CD14-positive monocyte (primary cell): ENCODE measurements at regions not wholly inside any gene's neighbourhood (a gene's known extent, or its start where the extent isn't known, plus 50 kb on each side); places are given as distances from the start of the nearest gene placed in this dataset.

ENCODE experiments used
- DNase-seq, 3 donors: peaks; one replicate each; pipeline ENCODE4 v3.0.0-alpha.2; 2011 to 2022
- H2AFZ ChIP-seq: 2 replicates; pipeline ENCODE4 v1.6.0; 2012; ENCODE audit warnings: mild to moderate bottlenecking, low read depth, low read length, inconsistent platforms; ENCODE audit not compliant: insufficient read depth, poor library complexity, severe bottlenecking
- H3K27ac ChIP-seq, 2 donors: 1 replicate in 1 of 2; 2 replicates in 1 of 2; pipeline ENCODE4 v1.5.1; 2012 to 2013; ENCODE audit warnings: low read length in 2 of 2, control low read depth in 1 of 2, inconsistent platforms in 1 of 2, low read depth in 1 of 2, mild to moderate bottlenecking in 1 of 2
- H3K27me3 ChIP-seq, 2 donors: one replicate each; pipeline versions ENCODE4 v1.6.0 to v1.6.1; 2011 to 2013; ENCODE audit warnings: low read length in 2 of 2; ENCODE audit not compliant: control insufficient read depth in 2 of 2, insufficient read depth in 2 of 2
- H3K36me3 ChIP-seq, 2 donors: replicated peaks in 1 of 2; 1 replicate in 1 of 2; 2 replicates in 1 of 2; pipeline versions ENCODE4 v1.5.1 to v1.6.1; 2012 to 2013; ENCODE audit warnings: low read length in 2 of 2, control low read depth in 1 of 2, inconsistent platforms in 1 of 2, mild to moderate bottlenecking in 1 of 2; ENCODE audit not compliant: insufficient read depth in 2 of 2, control insufficient read depth in 1 of 2
- H3K4me1 ChIP-seq, 2 donors: 1 replicate in 1 of 2; 2 replicates in 1 of 2; pipeline versions ENCODE4 v1.5.1 to v1.6.1; 2012 to 2013; ENCODE audit warnings: low read length in 2 of 2, control low read depth in 1 of 2, inconsistent platforms in 1 of 2, mild to moderate bottlenecking in 1 of 2, moderate library complexity in 1 of 2; ENCODE audit not compliant: insufficient read depth in 2 of 2, control insufficient read depth in 1 of 2
- H3K4me2 ChIP-seq: replicated peaks from 2 replicates; pipeline ENCODE3; 2012; ENCODE audit warnings: low read length, moderate library complexity, mild to moderate bottlenecking; ENCODE audit not compliant: poor library complexity, severe bottlenecking; ENCODE audit errors: extremely low read depth
- H3K4me3 ChIP-seq, 3 experiments: fragments of 200-600 bp in 1 of 3; sonication (generic) in 1 of 3; replicated peaks in 1 of 3; 1 replicate in 2 of 3; 2 replicates in 1 of 3; pipeline ENCODE4 v1.5.1; 2011 to 2013; ENCODE audit warnings: low read length in 3 of 3, mild to moderate bottlenecking in 3 of 3, control low read depth in 2 of 3, low read depth in 2 of 3, inconsistent platforms in 1 of 3, moderate library complexity in 1 of 3
- H3K79me2 ChIP-seq: 2 replicates; pipeline ENCODE4 v1.6.0; 2012; ENCODE audit warnings: mild to moderate bottlenecking, control low read depth, inconsistent platforms, low read length, moderate library complexity; ENCODE audit not compliant: insufficient read depth
- H3K9ac ChIP-seq: 2 replicates; pipeline ENCODE4 v1.6.0; 2017; ENCODE audit warnings: low read length, mild to moderate bottlenecking; ENCODE audit not compliant: insufficient read depth, poor library complexity, severe bottlenecking
- H3K9me3 ChIP-seq, 2 donors: replicated peaks in 1 of 2; 1 replicate in 1 of 2; 2 replicates in 1 of 2; pipeline versions ENCODE4 v1.5.1 to v1.6.1; 2012 to 2013; ENCODE audit warnings: low read length in 2 of 2, control low read depth in 1 of 2; ENCODE audit not compliant: control insufficient read depth in 1 of 2, insufficient read depth in 1 of 2
- H4K20me1 ChIP-seq: 2 replicates; pipeline ENCODE4 v1.6.0; 2012; ENCODE audit warnings: mild to moderate bottlenecking, low read length, control low read depth, moderate library complexity; ENCODE audit not compliant: insufficient read depth
- H3K27ac Mint-ChIP-seq, 7 donors: one replicate each; pipeline ENCODE4 v1.8.0; 2020; ENCODE audit warnings: mild to moderate bottlenecking in 7 of 7, mixed read lengths in 7 of 7, moderate library complexity in 6 of 7, inconsistent platforms in 2 of 7
- H3K27me3 Mint-ChIP-seq, 3 donors: one replicate each; pipeline ENCODE4 v1.8.0; 2021 to 2022; ENCODE audit warnings: low read depth in 3 of 3, mild to moderate bottlenecking in 3 of 3, mixed read lengths in 3 of 3, moderate library complexity in 3 of 3, inconsistent platforms in 1 of 3
- H3K36me3 Mint-ChIP-seq, 2 donors: one replicate each; pipeline ENCODE4 v1.8.0; 2020; ENCODE audit warnings: mixed read lengths in 2 of 2, inconsistent platforms in 1 of 2, mild to moderate bottlenecking in 1 of 2
- H3K4me1 Mint-ChIP-seq: one replicate; pipeline ENCODE4 v1.8.0; 2020; ENCODE audit warnings: mild to moderate bottlenecking, mixed read lengths
- H3K4me3 Mint-ChIP-seq, 2 donors: one replicate each; pipeline ENCODE4 v1.8.0; 2020; ENCODE audit warnings: mild to moderate bottlenecking in 2 of 2, mixed read lengths in 2 of 2, moderate library complexity in 1 of 2
- H3K9me3 Mint-ChIP-seq, 7 donors: one replicate each; pipeline ENCODE4 v1.8.0; 2020 to 2022; ENCODE audit warnings: mixed read lengths in 7 of 7, mild to moderate bottlenecking in 6 of 7, moderate library complexity in 6 of 7, inconsistent platforms in 2 of 7
- WGBS: methylation state at CpG from one replicate; pipeline ENCODE4 v1.1.5; 2013; ENCODE audit warnings: missing lambda C conversion rate; ENCODE audit not compliant: insufficient coverage; 5-methylcytosine and 5-hydroxymethylcytosine counted together
- intact Hi-C, 2 donors: fragments of 100-400 bp; cut with micrococcal nuclease; formaldehyde crosslinking; loops; one replicate each; pipeline versions ENCODE4 v1.15.0 to v1.15.1; 2023
- TF ChIP-seq, protein P1 (sequence below): fragments of 200-600 bp; IDR thresholded peaks from one replicate; pipeline ENCODE4 v1.8.0; 2022; ENCODE audit warnings: antibody characterized with exemption, mild to moderate bottlenecking

DNA sequence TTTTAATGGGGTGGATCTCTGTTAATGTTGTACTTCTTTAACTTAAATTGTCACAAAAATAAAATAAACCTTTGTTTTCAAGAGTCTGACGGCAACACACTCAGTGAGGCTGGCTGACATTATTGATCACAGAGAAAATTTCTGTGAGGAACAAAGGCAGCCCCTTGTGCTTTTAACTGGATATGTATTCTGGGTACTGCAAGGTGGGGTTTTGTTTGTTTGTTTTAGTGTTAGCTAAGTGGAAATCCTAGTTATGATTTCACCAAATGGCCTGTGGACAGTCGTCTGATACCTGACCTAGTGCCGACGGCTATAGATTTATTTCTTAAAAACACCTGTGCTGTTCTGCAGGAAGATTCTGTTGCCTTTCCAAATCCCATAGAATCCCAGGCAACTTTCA, 1329.5 kb upstream of the ZEB2 start:
- Histone ChIP-seq H3K4me1 (peaks cover 0 to 6% of the 10 kb centered on the region in 2 donors), H3K4me3 (no peak overlapping the region), H4K20me1 (no peaks in the 10 kb centered on the region), H3K27me3 (no peaks in the 10 kb centered on the region), H3K36me3 (no peaks in the 10 kb centered on the region), H3K9me3 (no peaks in the 10 kb centered on the region), H2AFZ (no peak overlapping the region), H3K4me2 (no peak overlapping the region), H3K79me2 (no peaks in the 10 kb centered on the region), H3K9ac (no peak overlapping the region), H3K27ac (no peak overlapping the region)
- H3K27ac Mint-ChIP-seq: no peak overlapping the region
- intact Hi-C loops: no loop called here
- TF ChIP-seq, protein P1, sequence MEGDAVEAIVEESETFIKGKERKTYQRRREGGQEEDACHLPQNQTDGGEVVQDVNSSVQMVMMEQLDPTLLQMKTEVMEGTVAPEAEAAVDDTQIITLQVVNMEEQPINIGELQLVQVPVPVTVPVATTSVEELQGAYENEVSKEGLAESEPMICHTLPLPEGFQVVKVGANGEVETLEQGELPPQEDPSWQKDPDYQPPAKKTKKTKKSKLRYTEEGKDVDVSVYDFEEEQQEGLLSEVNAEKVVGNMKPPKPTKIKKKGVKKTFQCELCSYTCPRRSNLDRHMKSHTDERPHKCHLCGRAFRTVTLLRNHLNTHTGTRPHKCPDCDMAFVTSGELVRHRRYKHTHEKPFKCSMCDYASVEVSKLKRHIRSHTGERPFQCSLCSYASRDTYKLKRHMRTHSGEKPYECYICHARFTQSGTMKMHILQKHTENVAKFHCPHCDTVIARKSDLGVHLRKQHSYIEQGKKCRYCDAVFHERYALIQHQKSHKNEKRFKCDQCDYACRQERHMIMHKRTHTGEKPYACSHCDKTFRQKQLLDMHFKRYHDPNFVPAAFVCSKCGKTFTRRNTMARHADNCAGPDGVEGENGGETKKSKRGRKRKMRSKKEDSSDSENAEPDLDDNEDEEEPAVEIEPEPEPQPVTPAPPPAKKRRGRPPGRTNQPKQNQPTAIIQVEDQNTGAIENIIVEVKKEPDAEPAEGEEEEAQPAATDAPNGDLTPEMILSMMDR: no peak
- H3K9me3 Mint-ChIP-seq: peaks cover 0 to 2% (median 0%) of the 10 kb centered on the region in 7 donors
- 100% methylated on average over 2 of the region's 4 CpGs for WGBS
- no peak for DNase-seq
- no peak overlapping the region for H3K4me3 Mint-ChIP-seq
- no peaks in the 10 kb centered on the region for H3K27me3 Mint-ChIP-seq
- H3K36me3 Mint-ChIP-seq: no peaks in the 10 kb centered on the region
- H3K4me1 Mint-ChIP-seq: peaks cover 5% of the 10 kb centered on the region

DNA sequence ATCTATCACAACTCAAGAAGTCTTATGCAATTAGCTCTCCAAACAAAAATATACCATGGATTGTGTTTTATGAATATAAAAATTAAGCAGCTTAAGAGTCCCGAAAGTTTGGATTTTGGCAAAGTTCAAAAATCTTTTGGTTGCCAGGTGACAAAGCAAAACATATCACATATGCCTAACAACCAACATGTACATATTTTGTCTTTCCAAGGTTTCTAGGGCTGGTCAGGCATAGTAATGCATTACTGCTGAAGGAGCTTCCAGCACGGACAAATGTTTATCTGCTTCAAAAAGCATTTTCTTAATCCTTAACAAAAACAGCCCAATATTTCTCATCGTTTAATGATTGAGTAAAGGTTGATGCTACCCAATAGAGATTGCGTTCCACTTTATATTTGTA, 1327.1 kb upstream of the ZEB2 start:
- H3K79me2 ChIP-seq: no peaks in the 10 kb centered on the region
- H3K4me3 Mint-ChIP-seq: no peak overlapping the region
- H3K9me3 Mint-ChIP-seq: peaks cover 0 to 2% (median 0%) of the 10 kb centered on the region in 7 donors
- H2AFZ ChIP-seq: no peak overlapping the region
- H3K4me3 ChIP-seq: no peak overlapping the region
- no peak overlapping the region for H3K4me2 ChIP-seq
- no peaks in the 10 kb centered on the region for H3K36me3 Mint-ChIP-seq
- no peaks in the 10 kb centered on the region for H3K27me3 Mint-ChIP-seq
- H3K27ac Mint-ChIP-seq: no peak overlapping the region
- WGBS: no CpG with 5 or more reads among the region's 4 CpGs
- intact Hi-C loops: no loop called here
- DNase-seq: no peak
- peaks cover 0 to 6% of the 10 kb centered on the region in 2 donors for H3K4me1 ChIP-seq
- no peaks in the 10 kb centered on the region for H4K20me1 ChIP-seq
- TF ChIP-seq, protein P1: no peak
- H3K36me3 ChIP-seq: no peaks in the 10 kb centered on the region
- H3K27ac ChIP-seq: no peak overlapping the region
- H3K9ac ChIP-seq: no peak overlapping the region
- no peaks in the 10 kb centered on the region for H3K9me3 ChIP-seq
- peaks cover 5% of the 10 kb centered on the region for H3K4me1 Mint-ChIP-seq
- H3K27me3 ChIP-seq: no peaks in the 10 kb centered on the region
